ENCODE measurements at regions not wholly inside any gene's neighbourhood (a gene's known extent, or its start where the extent isn't known, plus 50 kb on each side); places are given as distances from the start of the nearest gene placed in this dataset.
A peak's percentile ranks its signal among the peaks of the same experiment; 100 is the strongest.

DNA sequence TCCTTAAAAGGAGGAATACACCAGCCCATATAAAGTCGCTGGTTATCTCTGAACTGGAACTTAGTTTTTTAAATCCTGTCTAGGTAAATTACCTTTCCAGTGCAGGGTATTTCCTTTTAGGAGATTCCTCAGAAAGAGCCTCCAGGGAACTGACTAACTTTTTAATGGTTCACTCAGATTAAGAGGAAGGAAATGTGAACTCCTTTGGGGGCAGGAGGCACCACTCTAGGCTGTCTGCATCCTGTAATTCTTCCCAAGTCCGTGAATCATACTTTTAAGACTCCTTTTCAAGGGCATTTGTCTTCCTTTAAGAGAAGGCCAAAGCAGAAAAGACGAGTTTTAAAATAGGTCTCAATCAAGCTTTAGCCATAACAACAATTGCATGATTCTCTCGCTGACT is 871.2 kb upstream of the NR2F2 start:
- DNase-seq = peak; percentile 45

DNA sequence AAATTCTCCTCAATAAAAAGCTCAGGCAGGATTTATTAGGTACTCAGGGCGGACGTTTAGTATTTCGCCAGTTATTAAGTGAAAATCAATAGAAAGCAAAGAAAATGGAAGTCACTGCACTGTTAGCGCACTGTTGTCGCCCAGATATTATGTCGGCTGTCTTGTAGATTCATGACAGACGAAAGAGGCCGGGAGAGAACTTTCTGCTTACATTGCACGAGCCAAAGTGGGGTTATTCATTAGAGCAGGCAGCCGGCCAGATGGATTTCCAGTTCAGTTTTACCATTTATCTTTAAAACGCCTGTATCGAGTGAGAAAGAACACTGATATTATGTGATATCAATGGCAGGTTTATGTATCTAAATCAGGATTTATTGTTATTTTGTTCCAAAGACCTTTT is 866.0 kb upstream of the NR2F2 start:
- DNase-seq = no peak

DNA sequence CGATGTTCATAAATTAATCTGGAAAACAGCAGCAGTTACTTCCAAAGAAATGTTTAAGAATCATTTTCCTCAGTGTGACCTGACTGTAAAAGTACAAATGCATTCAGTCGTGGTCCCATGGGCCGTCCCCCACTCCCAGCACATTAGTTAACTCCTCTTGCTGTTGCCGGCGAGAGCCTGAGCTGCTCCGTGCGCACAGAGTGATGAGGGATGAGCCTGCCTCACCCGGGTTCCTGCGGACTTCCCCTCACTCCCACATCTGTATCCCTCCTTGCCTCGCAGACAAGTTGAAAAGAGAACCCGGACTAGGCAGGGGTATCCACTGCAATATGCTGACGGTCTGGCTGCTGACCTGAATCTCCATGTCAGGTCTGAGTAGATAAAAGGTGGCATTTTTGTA is 861.7 kb upstream of the NR2F2 start:
- DNase-seq = no peak

DNA sequence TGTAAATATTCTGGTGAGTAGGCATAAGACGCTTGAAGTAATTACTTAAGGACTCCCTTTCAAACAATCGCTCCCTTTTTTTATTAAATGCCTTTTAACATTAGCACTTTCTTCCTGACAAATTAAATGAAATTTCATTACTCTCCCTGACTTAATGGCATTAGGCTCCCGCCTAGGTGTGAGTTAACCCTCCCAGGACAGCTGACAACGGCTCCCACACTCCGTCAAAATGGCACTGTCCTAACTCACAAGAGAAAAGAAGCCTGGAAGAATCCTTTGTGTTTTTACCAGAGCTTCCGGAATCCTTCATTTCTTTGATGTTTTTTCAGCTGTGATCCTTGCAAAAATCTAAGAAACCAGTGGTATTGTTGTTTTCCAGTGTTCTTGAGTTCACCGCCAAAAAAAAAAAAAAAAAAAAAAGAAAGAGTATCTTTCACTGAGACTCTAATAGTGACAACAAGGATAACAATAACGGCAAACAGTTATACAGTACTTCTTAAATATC is 861.0 kb upstream of the NR2F2 start:
- no peak for DNase-seq

DNA sequence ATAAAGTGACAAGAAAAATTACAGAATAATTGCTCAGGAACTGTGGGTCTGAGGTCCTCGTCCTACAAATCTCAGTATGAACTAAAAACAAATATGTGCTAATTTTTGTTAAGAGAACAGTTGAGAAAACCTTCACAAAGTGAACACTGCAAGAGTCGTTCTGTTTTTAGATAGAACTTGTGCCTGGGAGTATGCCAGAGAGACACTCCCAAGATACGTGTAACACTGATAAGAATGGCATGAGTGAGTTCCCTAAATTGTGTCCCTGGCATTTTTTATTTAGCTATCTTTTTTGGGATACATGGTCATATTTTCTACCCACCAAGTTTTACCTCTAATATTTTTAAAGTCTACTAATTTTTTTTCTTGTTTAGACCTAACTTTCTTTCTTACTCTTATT is 860.0 kb upstream of the NR2F2 start:
- no peak for DNase-seq

DNA sequence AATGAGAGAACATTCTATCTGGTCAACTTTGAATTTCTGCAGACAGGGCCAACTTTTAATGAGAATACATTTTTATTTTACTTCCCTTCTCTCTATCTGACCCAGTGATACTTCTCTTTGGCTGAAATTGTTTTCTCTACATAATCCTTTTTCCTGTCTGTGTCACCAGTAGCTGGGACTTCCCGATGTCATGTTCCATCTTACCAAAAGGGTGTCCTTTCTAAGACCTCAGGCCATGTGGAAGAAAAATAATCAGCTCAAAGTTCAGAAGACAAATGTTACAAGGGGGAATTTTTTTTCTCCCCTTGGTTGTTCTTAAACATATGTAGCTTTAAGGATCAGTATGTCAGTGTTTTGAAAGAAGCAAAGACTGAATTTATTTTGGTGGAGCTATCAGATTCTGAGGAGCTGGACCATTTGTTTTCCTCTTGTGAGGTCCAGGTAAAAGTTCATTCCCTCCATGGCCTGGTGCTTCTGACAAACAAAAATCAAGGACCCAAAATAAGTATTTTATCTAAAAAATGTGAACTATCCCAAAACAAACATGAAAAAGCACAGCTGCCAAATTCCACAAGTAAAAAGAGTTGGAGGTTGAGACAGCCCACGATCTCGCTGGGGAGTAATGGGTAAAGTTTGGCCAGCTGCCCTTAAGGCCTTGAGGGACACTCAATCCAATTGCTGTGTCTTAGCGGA is 859.4 kb upstream of the NR2F2 start:
- DNase-seq = peak; percentile 20

DNA sequence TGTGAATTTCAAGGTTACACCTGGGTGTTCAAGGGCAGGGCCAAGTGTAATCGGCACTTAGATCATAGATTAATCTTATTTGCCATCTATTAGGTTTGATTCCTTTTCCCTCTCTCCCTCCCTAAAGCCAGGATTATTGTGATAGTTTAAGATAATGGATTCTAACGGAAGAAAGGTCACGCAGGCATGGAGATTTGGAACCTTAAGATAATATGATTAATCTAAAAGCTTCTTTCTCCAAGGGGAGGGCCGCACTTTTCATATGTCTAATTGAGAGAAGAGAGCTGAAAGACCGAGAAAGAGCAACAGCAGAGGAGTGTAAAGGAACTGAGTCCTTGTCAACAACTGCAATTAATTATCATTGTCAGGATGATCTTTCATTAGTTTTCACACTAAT is 858.8 kb upstream of the NR2F2 start:
- DNase-seq = no peak

DNA sequence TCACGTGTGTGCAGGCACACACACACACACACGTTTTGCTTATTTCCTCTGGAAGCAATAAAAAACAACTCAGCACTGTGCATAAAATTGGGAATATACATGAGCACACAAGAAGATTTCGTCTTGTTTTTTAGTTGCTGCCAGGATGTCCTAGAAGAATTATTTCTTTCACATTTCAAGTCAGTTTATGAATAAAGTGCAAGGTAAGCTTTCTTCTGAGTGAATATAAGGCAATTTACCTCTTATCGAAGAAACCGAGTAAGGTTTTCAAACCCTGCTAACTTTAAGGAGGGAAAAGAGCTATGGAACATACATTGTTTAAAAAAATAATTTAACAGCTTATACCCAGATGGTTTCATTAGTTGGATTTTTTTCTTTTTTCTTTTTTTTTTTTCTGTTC is 855.4 kb upstream of the NR2F2 start:
- no peak for DNase-seq

DNA sequence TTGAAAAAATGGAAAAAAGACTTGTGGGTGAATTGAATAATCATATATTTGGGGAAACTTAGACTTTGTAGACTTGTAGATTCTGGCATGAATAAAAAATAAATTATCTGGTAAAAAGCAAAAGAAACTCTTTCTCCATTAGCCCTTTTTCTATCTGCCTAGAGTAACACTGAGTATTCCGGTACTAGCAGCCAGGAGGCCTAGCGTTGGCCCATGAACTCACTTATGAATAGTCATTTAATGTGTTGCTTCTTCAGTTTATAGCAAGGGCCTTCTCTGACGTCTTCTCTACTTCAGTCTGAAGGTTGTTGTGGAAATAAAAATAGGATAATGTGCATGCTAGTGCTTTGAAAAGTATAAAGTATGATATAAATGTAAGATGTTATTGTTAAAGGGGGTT is 851.2 kb upstream of the NR2F2 start:
- DNase-seq = no peak

DNA sequence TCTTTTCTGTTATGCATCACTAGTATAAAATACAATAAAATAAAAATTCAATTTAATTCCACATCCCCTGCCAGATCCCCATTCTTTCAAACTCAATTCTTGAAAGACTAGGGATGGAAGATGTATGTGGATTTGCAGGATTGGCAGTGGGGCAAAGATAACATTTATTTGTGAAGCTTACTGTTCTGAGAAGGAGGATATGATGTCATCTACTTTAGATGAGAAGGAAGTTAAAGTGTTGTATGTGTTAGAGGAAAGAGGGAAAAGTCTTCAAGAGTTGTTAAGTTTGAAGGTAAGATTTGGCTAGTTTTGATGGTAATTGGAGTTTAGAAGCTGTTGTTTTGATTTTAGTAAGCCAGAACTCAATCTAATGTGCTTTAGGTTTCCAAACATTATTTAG is 845.1 kb upstream of the NR2F2 start:
- DNase-seq = no peak

DNA sequence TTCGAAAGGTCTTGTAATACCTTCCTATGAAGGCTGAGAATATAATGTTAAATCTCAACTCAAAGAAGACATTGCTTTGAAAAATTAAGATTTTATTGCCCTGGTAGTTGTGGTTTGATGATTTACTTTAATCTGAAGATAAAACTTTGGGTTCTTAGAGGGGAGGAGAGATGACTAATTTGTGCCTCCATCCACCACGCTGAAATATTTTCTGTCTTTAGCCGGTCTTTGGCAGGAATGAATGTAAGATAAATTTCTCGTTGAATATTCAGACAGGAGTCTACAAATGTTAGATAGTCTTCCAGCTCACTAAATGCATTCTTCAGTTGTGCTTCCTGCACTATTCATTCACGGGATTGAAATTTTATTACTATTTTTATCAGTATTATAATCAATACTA is 844.3 kb upstream of the NR2F2 start:
- no peak for DNase-seq

DNA sequence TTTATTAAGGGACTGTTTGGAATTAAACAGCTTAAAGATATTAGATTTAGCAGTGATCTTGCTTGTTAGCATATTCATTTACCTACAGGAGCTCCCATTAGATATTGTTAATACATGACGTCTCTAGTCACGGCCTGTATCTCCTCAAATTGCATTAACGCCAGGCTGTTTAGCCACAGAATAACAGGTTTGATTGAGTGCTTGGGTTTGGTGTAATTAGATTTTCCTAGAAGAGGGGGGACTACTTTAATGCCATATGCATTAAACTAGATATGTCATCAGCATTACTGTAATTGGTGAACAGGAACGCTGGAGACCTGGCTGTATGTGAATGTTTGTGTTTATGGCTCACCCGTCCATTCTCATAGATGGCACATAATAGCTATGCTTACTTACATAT is 841.4 kb upstream of the NR2F2 start:
- DNase-seq = no peak

DNA sequence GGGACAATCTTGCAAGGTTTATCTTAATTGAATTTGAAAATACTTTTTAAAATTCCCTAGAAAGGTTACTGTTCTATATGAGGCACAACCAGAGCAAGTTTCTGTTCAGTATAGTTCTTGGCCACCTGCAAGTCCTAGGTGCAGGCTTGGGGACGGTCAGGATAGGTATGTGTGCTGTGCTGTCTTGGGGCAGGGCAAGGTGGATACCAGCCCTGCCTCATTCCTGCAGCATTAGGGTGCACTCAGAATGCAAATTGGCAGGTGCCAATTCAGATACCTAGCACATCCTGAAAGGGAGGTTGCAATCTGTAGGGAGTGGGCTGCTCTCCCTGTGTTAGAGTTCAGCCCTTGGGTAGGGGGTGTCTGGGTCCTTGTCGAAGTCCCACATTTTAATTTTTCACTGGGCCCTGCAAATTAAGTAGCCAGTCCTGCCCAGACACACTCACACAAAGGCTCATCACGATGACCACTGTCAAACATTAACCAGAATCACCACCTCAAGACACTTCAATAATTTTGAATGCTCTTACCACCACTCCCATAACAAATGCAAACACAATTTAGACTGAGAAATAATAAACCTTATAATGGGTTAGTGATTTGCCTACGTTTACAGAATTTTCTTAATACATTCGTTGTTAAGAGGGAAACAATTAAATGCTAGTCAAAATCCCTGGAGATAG is 838.0 kb upstream of the NR2F2 start:
- DNase-seq = no peak

DNA sequence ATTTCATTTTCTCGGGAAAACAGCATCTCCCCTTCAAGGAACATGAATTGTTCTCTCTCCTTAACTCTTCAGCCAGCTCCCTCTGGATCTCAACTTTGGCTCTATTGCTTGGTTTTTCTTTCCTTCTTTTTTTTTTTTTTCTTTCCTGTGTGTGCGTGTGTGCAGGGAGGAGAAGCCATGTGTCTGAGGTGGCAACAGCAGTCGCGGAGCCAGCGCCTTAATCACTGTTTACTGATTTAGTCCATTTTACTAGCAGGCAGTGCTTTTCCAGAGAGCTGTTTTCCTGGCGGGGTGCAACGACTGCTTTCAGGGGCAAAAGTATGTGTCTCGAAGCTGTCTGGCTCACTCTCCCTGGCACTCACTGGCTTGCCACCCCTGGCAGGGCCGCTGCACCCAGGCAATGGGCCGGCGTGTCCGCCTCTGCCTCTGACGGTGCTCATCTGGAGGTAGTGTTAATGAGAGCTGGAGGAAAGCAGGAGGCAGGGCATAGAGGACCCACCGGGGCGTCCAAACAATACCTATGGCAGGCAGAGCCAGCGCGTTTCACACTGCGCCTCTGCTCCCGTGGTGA is 835.4 kb upstream of the NR2F2 start:
- no peak for DNase-seq

DNA sequence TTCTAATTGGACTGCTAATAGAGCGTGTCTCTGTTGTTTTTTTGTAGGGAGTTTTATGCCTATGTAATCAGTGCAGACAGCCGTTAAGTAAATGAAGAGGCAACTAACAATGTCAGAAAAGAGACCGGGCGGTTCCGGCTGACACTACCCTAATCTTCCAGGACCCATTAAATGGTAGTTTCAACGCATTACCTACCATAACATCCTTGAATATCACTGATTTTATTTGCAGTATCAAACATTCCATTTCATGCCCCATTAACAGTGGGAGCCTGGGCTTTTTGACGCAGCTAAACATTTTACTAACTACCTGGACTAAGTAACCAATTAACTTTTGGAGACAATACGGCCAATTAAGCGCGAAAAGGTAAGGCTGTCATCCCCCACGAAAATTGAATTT is 832.9 kb upstream of the NR2F2 start:
- DNase-seq = no peak

DNA sequence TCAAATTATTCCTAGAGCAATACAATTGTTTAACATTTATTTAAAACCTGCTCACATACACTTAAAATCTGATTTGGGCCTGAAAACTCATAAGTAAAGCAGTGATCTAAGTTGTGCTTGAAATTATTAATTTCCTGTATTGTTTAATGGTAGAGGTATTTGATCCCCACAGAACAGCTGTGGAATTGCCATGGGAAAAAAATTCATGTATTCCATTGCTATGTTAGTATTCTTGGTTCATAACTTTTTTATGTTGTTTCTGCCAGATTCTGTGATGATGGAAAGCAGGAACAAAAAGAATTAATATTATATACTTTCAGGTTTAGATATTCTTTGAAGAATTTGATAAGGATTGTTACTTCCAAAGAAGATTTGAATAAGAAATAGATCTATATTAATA is 831.5 kb upstream of the NR2F2 start:
- no peak for DNase-seq

DNA sequence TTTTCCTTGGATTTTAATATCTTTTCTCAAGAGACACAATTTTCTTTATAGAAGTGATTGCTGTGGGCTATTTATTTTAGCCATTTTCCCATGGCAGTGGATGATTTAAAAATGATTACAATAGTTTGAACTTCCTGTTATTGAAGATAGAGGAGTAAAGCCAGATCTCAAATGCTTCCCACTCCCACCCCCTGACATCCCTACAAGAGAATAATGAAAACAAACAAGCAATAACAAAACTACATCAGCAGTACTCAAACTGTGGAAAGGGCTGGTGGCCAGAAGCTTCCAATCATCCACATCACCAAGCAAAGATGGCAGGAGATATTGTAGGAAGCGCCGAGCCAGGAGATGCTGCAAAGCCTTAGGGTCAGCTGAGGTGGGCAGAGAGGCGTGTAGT is 831.1 kb upstream of the NR2F2 start:
- DNase-seq = no peak

DNA sequence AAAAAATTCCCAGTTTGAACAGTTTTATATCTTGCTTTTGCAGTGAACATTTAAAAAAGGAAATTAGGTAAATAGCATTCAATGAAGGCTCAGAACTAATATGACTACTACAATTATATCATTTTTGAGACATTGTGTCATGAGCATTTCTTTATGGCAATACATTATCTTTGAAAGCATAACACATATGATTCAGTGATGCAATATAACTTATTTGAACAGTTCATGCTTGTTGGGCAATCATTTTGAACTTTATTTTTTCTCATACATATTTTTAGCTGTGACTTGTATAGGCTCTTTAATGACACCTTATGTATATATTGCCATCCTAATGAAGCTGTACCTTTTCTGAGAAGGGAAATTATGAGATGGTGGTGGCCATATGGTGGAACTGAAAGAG is 828.6 kb upstream of the NR2F2 start:
- DNase-seq = no peak

DNA sequence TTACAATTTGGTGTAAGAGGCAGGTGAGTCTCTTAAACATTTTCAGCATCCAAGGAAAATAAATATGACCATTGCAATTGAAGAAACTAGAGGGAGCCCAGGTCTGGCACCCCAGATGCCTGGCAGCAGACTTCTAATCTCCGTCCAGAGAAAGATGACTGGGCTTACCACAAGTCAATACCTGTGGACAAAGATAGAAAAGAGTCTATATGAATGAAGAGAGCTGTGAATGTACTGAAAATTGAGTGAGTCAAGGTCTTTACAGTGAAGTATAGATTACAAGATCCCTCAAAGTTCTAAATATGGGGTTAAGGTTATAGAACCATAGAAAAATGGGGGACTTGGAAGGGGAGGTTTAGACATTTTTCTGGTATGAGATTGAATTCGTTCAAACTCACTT is 827.4 kb upstream of the NR2F2 start:
- no peak for DNase-seq

DNA sequence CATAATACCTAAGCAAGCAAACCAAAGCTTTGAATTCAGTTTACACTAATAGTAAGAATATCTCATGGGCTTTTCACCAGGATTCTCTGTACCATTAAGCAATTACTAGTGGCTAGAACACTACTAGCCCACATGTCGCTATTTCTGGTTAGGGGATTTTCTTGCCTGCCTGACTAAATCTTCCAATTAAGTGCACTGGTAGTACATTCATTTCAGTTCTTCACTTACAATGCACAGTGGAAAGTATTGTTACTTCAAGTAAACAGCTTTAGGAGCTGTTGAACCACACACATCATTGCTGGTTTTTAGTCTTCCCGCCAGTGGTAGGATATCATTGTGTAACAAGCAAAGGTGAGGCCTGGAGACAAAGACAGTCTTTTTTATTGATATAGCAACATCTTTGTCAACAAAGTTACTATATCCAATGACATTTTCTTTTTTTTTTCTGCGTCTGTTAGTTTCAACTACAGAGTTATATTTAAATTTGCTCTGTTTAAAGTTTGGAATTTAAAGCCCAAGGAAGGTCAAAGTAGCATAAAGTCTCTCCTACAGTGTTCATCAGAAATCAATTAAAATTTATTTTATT is 826.8 kb upstream of the NR2F2 start:
- DNase-seq = no peak

DNA sequence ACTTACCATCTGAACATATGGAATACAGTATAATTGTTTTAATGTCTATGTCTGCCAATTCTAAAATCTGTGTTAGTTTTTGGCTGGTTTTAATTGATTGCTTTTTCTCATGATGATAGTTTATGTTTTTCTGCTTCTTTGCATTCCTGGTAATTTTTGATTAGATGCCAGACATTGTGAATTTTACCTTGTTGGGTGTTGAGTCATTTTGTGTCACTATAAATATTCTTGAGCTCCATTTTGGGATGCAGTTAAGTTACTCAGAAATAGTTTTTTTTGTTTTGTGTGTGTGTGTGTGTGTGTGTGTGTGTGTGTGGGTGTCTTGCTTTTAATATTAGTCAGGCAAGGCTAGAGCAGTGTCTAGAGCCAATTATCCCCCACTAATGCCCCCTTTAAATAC is 818.8 kb upstream of the NR2F2 start:
- DNase-seq = peak; percentile 74

DNA sequence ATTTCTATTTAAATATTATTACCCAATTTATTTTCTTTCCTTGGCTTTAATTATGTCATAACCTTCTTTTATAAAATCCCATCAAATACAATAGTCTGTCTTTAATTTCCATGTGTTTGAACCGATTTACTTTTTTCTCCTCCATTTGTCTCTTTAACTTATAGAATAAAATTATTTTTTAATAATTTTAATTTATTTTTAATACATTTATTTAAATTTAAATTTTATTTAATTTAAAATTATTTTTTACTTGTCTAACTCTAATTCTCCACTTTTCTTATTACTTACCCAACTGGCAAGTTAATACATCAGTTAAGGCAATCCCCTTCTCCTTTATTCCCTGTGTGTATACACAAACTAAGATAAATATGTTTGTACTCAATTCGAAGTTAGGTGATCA is 817.6 kb upstream of the NR2F2 start:
- DNase-seq = no peak

DNA sequence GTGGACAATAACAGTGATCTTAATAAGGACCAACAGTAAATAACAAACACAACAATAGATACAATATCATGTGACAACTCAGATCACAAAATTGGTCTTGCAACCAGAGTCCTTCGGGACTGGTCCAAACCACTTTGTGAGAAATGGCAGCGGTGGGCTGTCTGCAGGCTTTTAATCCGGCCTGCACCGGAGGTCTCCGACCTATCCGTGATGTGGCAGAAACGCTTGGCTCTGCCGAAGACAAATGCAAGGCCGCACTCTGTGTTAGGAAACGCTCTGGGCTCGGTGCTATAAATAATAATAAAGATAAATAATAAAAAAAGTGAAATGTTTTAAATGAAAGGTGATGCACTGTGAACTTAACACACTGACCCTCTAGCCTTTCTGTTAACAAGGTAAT is 810.6 kb upstream of the NR2F2 start:
- no peak for DNase-seq

DNA sequence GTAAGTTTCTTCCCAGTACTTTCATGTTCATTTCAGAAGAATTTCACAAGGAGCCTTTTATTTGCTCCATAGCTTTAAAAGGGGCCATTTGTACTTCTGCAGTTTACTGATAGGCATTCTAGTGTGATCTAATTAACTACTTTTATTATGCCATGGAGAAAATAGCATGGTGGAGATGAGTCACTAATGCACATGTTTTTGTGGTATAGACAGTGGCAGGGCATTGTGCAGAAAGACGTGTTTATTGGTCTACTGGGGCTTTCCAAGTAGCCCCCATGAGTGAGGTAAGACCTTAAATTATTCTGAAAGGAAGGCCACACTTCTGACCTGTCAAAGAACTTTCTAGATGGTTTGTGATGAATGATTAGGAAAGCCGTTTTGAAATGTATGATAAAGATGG is 810.0 kb upstream of the NR2F2 start:
- peak; percentile 42 for DNase-seq
